Tibial nerve (tissue), 4 donors: ENCODE measurements at regions not wholly inside any gene's neighbourhood (a gene's known extent, or its start where the extent isn't known, plus 50 kb on each side); places are given as distances from the start of the nearest gene placed in this dataset.

Source experiments
- CTCF ChIP-seq, 5 experiments: fragments of 200-600 bp in 3 of 5; fragments of 450-650 bp in 2 of 5; sonication (generic) in 3 of 5; IDR thresholded peaks; one replicate each; pipeline ENCODE4 v1.5.1; 2016 to 2019; ENCODE audit warnings: antibody characterized with exemption in 5 of 5, mild to moderate bottlenecking in 3 of 5, moderate library complexity in 2 of 5
- EP300 ChIP-seq, 2 donors: sonication (generic); formaldehyde crosslinking; IDR thresholded peaks; one replicate each; pipeline ENCODE4 v1.6.1; 2017; ENCODE audit warnings: antibody characterized with exemption in 2 of 2, mild to moderate bottlenecking in 1 of 2
- POLR2A ChIP-seq, 2 donors: fragments of 450-650 bp; IDR thresholded peaks; one replicate each; pipeline ENCODE4 v1.6.1; 2017; ENCODE audit warnings: antibody characterized with exemption in 2 of 2, mild to moderate bottlenecking in 2 of 2, moderate library complexity in 2 of 2

DNA sequence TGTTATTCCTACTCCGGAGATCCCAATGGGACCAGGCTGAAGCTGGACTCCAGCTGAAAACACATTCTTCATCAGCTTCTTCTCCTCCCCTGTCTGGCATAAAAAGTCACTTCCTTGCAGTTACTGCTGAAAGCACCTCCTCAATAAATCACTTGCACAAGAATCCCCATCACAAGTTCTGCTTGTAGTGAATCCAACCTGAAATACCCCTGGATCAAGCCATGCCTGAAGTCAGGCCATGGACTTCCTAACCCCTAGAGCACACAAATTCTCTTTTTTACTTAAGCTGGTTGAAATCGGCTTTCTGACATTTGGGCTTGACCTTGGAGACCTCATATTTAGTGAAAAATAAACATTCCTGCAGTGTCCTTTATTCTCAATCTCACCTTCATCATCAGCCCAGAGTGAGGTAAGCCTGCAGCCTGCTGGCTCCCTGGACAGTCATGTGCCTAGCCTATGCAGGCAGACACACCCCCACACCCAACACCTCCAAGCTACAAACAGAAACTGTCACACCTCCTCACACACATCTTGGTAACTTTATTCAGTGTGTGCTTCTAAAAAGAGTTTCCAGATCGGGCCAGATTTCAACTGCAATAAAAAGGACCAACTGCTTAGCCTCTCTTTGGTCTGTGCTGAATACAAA is 51.5 kb upstream of the PTPRT start:
- no peak for TF ChIP-seq CTCF (IDR thresholded peaks at IDR 0.05)
- TF ChIP-seq POLR2A (IDR thresholded peaks at IDR 0.05): no peak
- no peak for TF ChIP-seq EP300 (IDR thresholded peaks at IDR 0.05)
